ENCODE measurements at regions not wholly inside any gene's neighbourhood (a gene's known extent, or its start where the extent isn't known, plus 50 kb on each side); places are given as distances from the start of the nearest gene placed in this dataset.
A peak's percentile ranks its signal among the peaks of the same experiment; 100 is the strongest.

- intact Hi-C loops (cut with micrococcal nuclease) (no loop called here), dilution Hi-C loops (cut with MboI; ENCODE audit: extremely low pct_ligation_motif_present, low sequenced_read_pairs) (no loop called here)
- Histone ChIP-seq H3K27ac (ENCODE audit: insufficient read depth, low read depth, low read length) (no peak overlapping the region), H3K4me1 (ENCODE audit: control insufficient read depth, extremely low read depth, insufficient read depth, low read length) (peaks cover 6% of the 10 kb centered on the region), H3K36me3 (ENCODE audit: control insufficient read depth in 2 of 2, extremely low read depth in 1 of 2, insufficient read depth in 2 of 2, low read length in 2 of 2) (no peaks in the 10 kb centered on the region), H3K9me1 (replicated peaks; ENCODE audit: control insufficient read depth, extremely low read depth, insufficient read depth, low read length) (no peaks in the 10 kb centered on the region), H4K20me1 (replicated peaks; ENCODE audit: control insufficient read depth, extremely low read depth, insufficient read depth, low read length) (no peaks in the 10 kb centered on the region), H3K9ac (replicated peaks; ENCODE audit: extremely low read depth, insufficient read depth, low read length) (no peak overlapping the region), H3K79me2 (ENCODE audit: control insufficient read depth, insufficient read depth, low read length) (no peaks in the 10 kb centered on the region), H3K4me3 (replicated peaks in 1 of 3; ENCODE audit: insufficient read depth in 1 of 3, low read depth in 1 of 3, low read length in 3 of 3) (no peak overlapping the region), H2AFZ (ENCODE audit: low read depth, low read length) (peak overlapping the region; percentile 59), H3K4me2 (ENCODE audit: insufficient read depth, low read length) (peak overlapping the region; percentile 2), H3K9me3 (replicated peaks; ENCODE audit: control insufficient read depth, insufficient read depth, low read length) (no peaks in the 10 kb centered on the region), H3K27me3 (ENCODE audit: control insufficient read depth in 2 of 2, insufficient read depth in 2 of 2, low read length in 2 of 2) (no peaks in the 10 kb centered on the region)
- no peak for TF ChIP-seq MYC (IDR thresholded peaks at IDR 0.05; ENCODE audit: low read depth, low read length)
- no peak for TF ChIP-seq CTCF (IDR thresholded peaks at IDR 0.05; ENCODE audit: extremely low read depth in 1 of 2, insufficient read depth in 1 of 2, low read depth in 1 of 2, low read length in 2 of 2)
- no peak for TF ChIP-seq MAX (IDR thresholded peaks at IDR 0.05; ENCODE audit: insufficient read depth, insufficient read length)
- no peak for TF ChIP-seq JUN (IDR thresholded peaks at IDR 0.05; ENCODE audit: borderline replicate concordance, insufficient read depth, insufficient read length, low read depth)
- no peak for TF ChIP-seq FOS (IDR thresholded peaks at IDR 0.05; ENCODE audit: borderline replicate concordance, insufficient read depth, low read length)
- TF ChIP-seq POLR2A (IDR thresholded peaks at IDR 0.05; ENCODE audit: low read depth, low read length): no peak
- TF ChIP-seq EZH2 (IDR thresholded peaks at IDR 0.05; ENCODE audit: borderline replicate concordance, low read depth, low read length, severe bottlenecking): no peak
- TF ChIP-seq GATA2 (IDR thresholded peaks at IDR 0.05; ENCODE audit: insufficient read depth, insufficient read length, low read depth, low read length): no peak
- TF ChIP-seq POLR2AphosphoS5 (IDR thresholded peaks at IDR 0.05; ENCODE audit: insufficient read depth, low read depth, low read length): no peak
- no TSS peak for BruUV-seq (replicated peaks)
- peak; percentile 75 for DNase-seq (ENCODE audit: low read depth, low spot score)
- ChIA-PET CTCF (no interaction called here), POLR2A (interaction anchor here (0.5 kb wide), 1 partner anchor 702 kb away, joined by 6 read pairs; no protein-coding TSS in a partner anchor)
- peak; percentile 24 for FAIRE-seq
Observed at GRCh38 chr2:12465631-12466135, 251.1 kb upstream of the TRIB2 start.

Data from endothelial cell of umbilical vein (primary cell).